CD4-positive, alpha-beta T cell (primary cell): ENCODE measurements at regions not wholly inside any gene's neighbourhood (a gene's known extent, or its start where the extent isn't known, plus 50 kb on each side); places are given as distances from the start of the nearest gene placed in this dataset.

Source experiments
- ATAC-seq: fragments of 200-7000 bp; cut with Tn5 transposase; one replicate; pipeline ENCODE4 v1.10.0; 2022; ENCODE audit warnings: mild to moderate bottlenecking; ENCODE audit not compliant: poor library complexity
- CTCF ChIA-PET: fragments of 350-600 bp; sonication (Branson Sonifier 250); formaldehyde crosslinking; loops from one replicate; lab custom pipeline; 2021; ENCODE audit warnings: antibody characterized with exemption, inconsistent platforms; lab: Charles Lee
- POLR2A ChIA-PET: fragments of 350-600 bp; sonication (Branson Sonifier 250); formaldehyde crosslinking; loops from one replicate; lab custom pipeline; 2021; ENCODE audit warnings: antibody characterized with exemption, inconsistent platforms; lab: Charles Lee
- DNase-seq, 14 experiments: peaks; one replicate each; pipeline ENCODE4 v3.0.0-alpha.2; 2013 to 2020; ENCODE audit warnings: mixed read lengths in 2 of 14
- H3K27ac ChIP-seq, 2 donors: one replicate each; pipeline versions ENCODE4 v1.5.1 to v1.7.0; 2013; ENCODE audit warnings: low read length in 2 of 2, low read depth in 1 of 2, mild to moderate bottlenecking in 1 of 2
- H3K27me3 ChIP-seq, 2 experiments: 1 replicate in 1 of 2; 2 replicates in 1 of 2; pipeline versions ENCODE4 v1.6.1 to v1.7.0; 2013; ENCODE audit warnings: low read length in 2 of 2, control low read depth in 1 of 2, mild to moderate bottlenecking in 1 of 2, moderate library complexity in 1 of 2; ENCODE audit not compliant: insufficient read depth in 2 of 2, control insufficient read depth in 1 of 2
- H3K36me3 ChIP-seq: one replicate; pipeline ENCODE4 v1.6.1; 2013; ENCODE audit warnings: low read length, control low read depth; ENCODE audit not compliant: insufficient read depth
- H3K4me1 ChIP-seq: one replicate; pipeline ENCODE4 v1.6.1; 2013; ENCODE audit warnings: low read length, control low read depth; ENCODE audit not compliant: insufficient read depth
- H3K4me3 ChIP-seq: one replicate; pipeline ENCODE4 v1.5.1; 2013; ENCODE audit warnings: mild to moderate bottlenecking, low read length, moderate library complexity
- H3K9me3 ChIP-seq, 2 experiments: 1 replicate in 1 of 2; 2 replicates in 1 of 2; pipeline versions ENCODE4 v1.6.1 to v1.7.0; 2013; ENCODE audit warnings: low read length in 2 of 2, mild to moderate bottlenecking in 2 of 2, control low read depth in 1 of 2, moderate library complexity in 1 of 2; ENCODE audit not compliant: control insufficient read depth in 1 of 2, insufficient read depth in 1 of 2
- H3K27ac Mint-ChIP-seq: one replicate; pipeline ENCODE4 v1.8.0; 2020; ENCODE audit warnings: mixed read lengths
- H3K27me3 Mint-ChIP-seq: one replicate; pipeline ENCODE4 v1.8.0; 2021; ENCODE audit warnings: mixed read lengths
- H3K36me3 Mint-ChIP-seq: one replicate; pipeline ENCODE4 v1.8.0; 2021; ENCODE audit warnings: low read depth, mixed read lengths
- H3K4me1 Mint-ChIP-seq: one replicate; pipeline ENCODE4 v1.8.0; 2021; ENCODE audit warnings: low read depth, mixed read lengths
- H3K4me3 Mint-ChIP-seq: one replicate; pipeline ENCODE4 v1.8.0; 2020; ENCODE audit warnings: mild to moderate bottlenecking, mixed read lengths
- H3K9me3 Mint-ChIP-seq: one replicate; pipeline ENCODE4 v1.8.0; 2020; ENCODE audit warnings: mixed read lengths
- CTCF ChIP-seq: fragments of 200-600 bp; IDR thresholded peaks from one replicate; pipeline ENCODE4 v1.8.0; 2022; ENCODE audit warnings: antibody characterized with exemption, mild to moderate bottlenecking
- intact Hi-C, 2 experiments: fragments of 100-400 bp; cut with DNase I in 1 of 2; cut with micrococcal nuclease in 1 of 2; formaldehyde crosslinking; loops; one replicate each; pipeline versions ENCODE4 v1.15.1 to v1.9.0; 2023 to 2025; cut with DNase I, micrococcal nuclease

GRCh38 chr11:126115127-126115495 lies 52.4 kb upstream of the CDON start:
- Mint-ChIP-seq H3K4me3 (no peak overlapping the region), H3K9me3 (no peaks in the 10 kb centered on the region), H3K27ac (no peak overlapping the region), H3K4me1 (no peaks in the 10 kb centered on the region), H3K27me3 (no peaks in the 10 kb centered on the region), H3K36me3 (no peaks in the 10 kb centered on the region)
- H3K4me3 ChIP-seq = no peak overlapping the region
- no peaks in the 10 kb centered on the region for H3K27me3 ChIP-seq
- no peak overlapping the region for H3K27ac ChIP-seq
- no peak for DNase-seq
- intact Hi-C loops = loop anchor here in 1 of 2 experiments (10.0 kb wide), 1 partner anchor 110 kb away; no protein-coding TSS in a partner anchor
- no peak for ATAC-seq
- TF ChIP-seq CTCF = no peak
- no peaks in the 10 kb centered on the region for H3K9me3 ChIP-seq
- no peaks in the 10 kb centered on the region for H3K36me3 ChIP-seq
- ChIA-PET POLR2A (no interaction called here), CTCF (interaction anchor here (0.6 kb wide), 1 partner anchor 64 kb away, joined by 3 read pairs; no protein-coding TSS in a partner anchor)
- H3K4me1 ChIP-seq = no peaks in the 10 kb centered on the region

GRCh38 chr11:126114486-126115126 lies 51.9 kb upstream of the CDON start:
- no peak for ATAC-seq
- TF ChIP-seq CTCF = no peak
- H3K27me3 ChIP-seq = no peaks in the 10 kb centered on the region
- Mint-ChIP-seq H3K27me3 (no peaks in the 10 kb centered on the region), H3K4me1 (no peaks in the 10 kb centered on the region), H3K9me3 (no peaks in the 10 kb centered on the region), H3K4me3 (no peak overlapping the region), H3K27ac (no peak overlapping the region), H3K36me3 (no peaks in the 10 kb centered on the region)
- H3K36me3 ChIP-seq = no peaks in the 10 kb centered on the region
- H3K4me1 ChIP-seq = no peaks in the 10 kb centered on the region
- no peak overlapping the region for H3K27ac ChIP-seq
- POLR2A ChIA-PET = no interaction called here
- H3K9me3 ChIP-seq = no peaks in the 10 kb centered on the region
- intact Hi-C loops = loop anchor here in 1 of 2 experiments (10.0 kb wide), 1 partner anchor 110 kb away; no protein-coding TSS in a partner anchor
- DNase-seq = no peak
- H3K4me3 ChIP-seq = no peak overlapping the region
- CTCF ChIA-PET = no interaction called here

GRCh38 chr11:126113963-126114362 lies 51.3 kb upstream of the CDON start:
- no peaks in the 10 kb centered on the region for H3K27me3 ChIP-seq
- Mint-ChIP-seq H3K27ac (no peak overlapping the region), H3K36me3 (no peaks in the 10 kb centered on the region), H3K4me3 (no peak overlapping the region), H3K27me3 (no peaks in the 10 kb centered on the region), H3K9me3 (no peaks in the 10 kb centered on the region), H3K4me1 (no peaks in the 10 kb centered on the region)
- H3K27ac ChIP-seq = no peak overlapping the region
- ATAC-seq (no peak), DNase-seq (no peak)
- H3K4me1 ChIP-seq = no peaks in the 10 kb centered on the region
- H3K36me3 ChIP-seq = no peaks in the 10 kb centered on the region
- intact Hi-C loops = loop anchor here in 1 of 2 experiments (10.0 kb wide), 1 partner anchor 109 kb away; no protein-coding TSS in a partner anchor
- POLR2A ChIA-PET = no interaction called here
- no peak for TF ChIP-seq CTCF
- CTCF ChIA-PET = no interaction called here
- no peak overlapping the region for H3K4me3 ChIP-seq
- H3K9me3 ChIP-seq = no peaks in the 10 kb centered on the region
